HG02763 (cell line): ENCODE measurements at regions not wholly inside any gene's neighbourhood (a gene's known extent, or its start where the extent isn't known, plus 50 kb on each side); places are given as distances from the start of the nearest gene placed in this dataset.
"Not testable (repeated sequence)": the region's sequence is repeated elsewhere in the genome, so short reads cannot be mapped to it uniquely, and the experiment has no call there.

ENCODE experiments used
- ATAC-seq: cut with Tn5 transposase; IDR thresholded peaks from one replicate; pipeline ENCODE4 v1.9.1; 2021; ENCODE audit warnings: mild to moderate bottlenecking, moderate library complexity; ENCODE audit not compliant: unreplicated experiment

- no peak for ATAC-seq
Observed at GRCh38 chr5:174608631-174609097, 115.7 kb upstream of the MSX2 start.

DNA sequence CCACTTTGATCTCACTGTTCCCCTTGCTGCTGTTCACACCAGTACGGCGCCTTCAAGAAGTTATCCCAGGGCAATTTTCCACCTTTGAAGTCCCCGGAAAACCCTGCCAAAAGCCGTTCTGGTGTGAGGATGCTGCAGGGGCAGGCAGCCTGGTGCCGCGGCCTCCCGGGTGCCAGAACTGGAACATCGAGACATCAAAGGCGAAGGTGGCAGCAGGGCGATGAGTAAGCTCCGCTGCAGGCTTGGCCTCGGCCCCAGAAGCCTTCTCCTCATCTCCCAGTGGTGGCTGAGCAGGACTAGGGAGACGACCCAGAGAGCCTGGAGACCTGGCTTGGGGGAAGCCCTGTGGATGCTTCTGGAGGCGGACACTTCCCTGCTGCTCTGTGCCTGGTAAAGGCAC lies 115.3 kb upstream of the MSX2 start:
- ATAC-seq: no peak

GRCh38 chr5:174610968-174611367 lies 113.4 kb upstream of the MSX2 start:
- ATAC-seq: no peak

DNA sequence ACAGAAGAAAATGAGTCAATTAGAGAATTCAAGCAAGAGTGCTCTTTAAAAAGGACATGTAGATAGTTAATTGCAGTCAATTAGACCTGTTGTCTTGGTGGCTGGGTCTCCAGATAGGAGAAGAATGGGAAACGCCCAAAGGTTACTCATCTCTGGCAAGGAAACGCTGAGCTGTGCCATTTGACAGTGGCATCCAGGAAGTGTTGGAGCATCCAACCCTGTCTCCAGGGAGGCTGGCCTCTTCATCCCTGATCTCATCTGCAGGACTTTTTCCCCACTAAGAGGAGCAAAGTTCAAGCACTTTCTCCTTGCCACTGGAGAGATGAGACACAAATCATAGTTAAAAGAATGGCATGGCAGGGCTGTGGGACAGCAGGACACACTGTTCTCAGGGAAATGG lies 111.7 kb upstream of the MSX2 start:
- ATAC-seq: no peak

GRCh38 chr5:174614500-174615135 lies 109.8 kb upstream of the MSX2 start:
- no peak for ATAC-seq

DNA sequence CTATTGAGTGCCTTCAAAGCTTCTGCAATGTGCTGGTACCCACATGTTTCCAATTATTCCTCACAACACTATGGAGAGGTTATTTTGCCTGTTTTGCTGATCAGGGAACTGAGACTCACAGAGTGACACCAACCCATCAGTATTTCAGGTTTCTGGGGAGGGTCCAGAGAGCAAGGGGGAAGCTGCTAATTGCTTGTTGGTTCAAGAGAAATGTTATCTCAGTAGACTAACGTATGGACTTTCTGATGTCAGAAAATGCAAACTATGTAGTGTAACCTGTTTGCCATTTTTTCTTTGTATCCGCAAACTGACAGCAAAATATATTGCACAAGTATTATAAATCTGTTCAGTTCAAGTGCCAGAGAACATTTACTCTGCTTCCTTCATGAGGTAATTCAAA lies 108.3 kb upstream of the MSX2 start:
- ATAC-seq: no peak

DNA sequence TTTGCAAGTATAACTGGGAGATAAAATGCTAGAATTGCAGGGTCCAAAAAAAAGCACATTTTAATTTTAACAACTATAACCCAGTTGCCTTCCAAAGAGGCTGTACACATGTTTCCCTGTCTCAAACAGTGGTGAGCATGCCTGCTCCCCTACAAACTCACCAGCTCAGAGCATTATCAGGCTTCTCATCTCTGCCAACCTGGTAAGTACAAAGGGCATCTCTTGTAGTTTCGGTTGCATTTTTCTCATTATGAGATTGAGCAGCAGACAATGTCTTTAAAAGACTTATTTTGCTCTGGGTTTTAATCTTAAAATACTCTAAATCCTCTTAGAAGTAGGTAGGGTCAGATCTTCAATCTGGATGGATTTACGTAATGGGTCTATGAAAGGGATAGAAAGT lies 107.1 kb upstream of the MSX2 start:
- ATAC-seq: no peak

GRCh38 chr5:174617910-174618309 lies 106.5 kb upstream of the MSX2 start:
- ATAC-seq: no peak

GRCh38 chr5:174618589-174618988 lies 105.8 kb upstream of the MSX2 start:
- no peak for ATAC-seq

GRCh38 chr5:174622067-174622466 lies 102.3 kb upstream of the MSX2 start:
- no peak for ATAC-seq

- ATAC-seq: no peak
Observed at GRCh38 chr5:174623018-174623417, 101.4 kb upstream of the MSX2 start.

DNA sequence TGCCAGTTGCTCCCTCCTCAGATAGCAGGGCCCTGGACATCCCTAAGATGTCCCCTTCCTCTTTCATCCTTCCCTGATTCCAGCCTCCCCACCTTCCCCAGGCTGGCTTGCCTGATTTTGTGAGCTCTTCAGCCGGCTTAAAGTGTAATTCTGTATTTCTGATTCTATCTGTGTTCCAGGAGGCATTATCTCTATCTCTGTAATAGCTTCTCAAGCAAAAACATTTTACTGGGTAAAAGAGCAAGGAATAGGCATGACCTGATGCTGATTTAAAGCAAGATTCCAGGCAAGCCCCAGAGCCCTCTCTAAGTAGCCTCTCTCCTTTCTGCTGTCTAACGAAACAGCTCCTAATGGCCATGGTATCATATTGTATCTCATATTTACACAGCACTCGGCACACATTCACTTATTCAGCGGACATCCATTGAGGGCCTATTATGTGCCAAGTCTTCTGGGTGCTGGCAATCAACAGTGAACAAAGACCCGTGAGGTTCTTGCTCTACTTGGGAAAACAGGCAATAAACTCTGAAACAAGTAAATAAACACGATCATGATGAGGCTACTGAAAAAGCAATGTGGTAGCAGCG lies 100.9 kb upstream of the MSX2 start:
- ATAC-seq: no peak

- no peak for ATAC-seq
Observed at GRCh38 chr5:174624733-174625522, 99.5 kb upstream of the MSX2 start.

DNA sequence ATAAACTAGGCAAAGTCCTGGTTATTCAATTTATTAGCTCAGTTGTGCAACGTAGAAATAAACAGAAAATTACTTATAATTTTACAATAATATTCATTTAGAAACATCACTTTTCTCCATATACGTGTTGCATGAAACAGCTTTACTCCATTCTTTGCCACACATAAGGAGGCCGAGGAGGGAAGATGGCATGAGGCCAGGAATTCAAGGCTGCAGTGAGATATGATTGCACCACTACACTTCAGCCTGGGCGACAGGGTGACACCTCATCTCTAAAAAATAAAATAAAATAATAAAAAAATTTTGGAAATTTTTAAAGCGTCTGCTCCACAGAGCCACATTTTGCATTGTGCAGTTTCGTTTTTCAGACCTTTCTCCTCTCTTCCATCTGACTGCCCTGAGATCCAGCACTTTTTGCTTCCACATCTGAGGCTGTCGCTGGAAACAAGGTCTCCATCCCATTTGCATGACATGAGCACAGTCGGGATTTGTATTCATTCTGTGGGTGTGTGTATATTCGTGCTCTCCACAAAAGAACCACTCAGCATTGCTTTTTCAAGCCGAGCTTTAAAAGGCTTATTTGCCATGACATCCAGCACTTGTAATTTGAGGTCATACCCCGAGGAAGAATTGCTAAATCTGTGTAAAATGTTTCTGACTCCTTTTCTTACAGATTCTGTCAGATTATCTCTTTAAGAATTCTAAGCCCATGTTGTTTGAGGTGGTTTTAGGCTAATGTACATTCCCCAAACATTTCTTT lies 98.6 kb upstream of the MSX2 start:
- ATAC-seq: no peak

DNA sequence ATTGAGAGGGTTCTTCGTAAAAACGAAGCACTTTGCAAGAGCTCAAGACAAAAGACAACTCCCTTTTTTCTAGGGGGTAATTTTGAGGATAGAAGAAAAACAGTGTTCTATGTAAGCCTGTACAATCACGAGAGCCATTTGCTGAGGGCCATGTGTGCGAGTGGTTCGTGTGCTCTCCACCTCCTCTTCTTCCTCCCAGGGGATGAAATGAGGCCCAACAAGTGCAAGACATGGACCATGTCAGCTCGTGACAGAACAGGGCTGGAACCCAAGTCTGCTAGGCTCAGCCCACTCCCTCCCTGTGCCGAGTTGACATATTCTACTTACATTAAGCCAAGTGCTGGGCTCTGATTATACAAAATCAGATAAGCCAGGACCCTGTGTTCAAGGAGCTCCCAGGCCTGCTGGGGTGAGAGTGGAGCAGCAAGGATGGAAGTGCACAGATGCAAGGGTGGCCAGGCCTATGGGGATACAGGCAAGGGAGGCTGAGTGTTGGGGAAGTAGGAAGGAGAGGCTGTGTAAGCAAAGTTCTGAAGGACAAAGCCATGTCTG lies 97.9 kb upstream of the MSX2 start:
- no peak for ATAC-seq

DNA sequence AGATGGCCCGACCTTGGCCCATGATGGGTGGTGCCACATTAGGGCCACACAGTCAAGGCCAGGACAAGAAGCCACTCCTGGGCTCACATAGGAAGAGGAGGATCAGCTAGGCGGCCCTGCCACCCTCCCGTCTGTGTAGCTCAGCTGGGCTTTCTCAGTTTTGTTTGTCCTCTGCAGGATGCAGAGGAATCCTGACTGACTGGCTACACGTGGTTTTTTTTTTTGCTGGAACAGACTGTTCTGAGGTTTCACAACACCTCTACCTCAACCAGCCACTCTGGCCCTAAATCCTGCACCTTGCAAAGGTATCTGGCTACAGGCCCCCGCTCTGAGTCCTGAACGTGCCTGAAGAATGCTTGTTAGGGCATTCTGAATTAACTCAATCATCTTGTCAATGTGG lies 88.3 kb upstream of the MSX2 start:
- no peak for ATAC-seq

DNA sequence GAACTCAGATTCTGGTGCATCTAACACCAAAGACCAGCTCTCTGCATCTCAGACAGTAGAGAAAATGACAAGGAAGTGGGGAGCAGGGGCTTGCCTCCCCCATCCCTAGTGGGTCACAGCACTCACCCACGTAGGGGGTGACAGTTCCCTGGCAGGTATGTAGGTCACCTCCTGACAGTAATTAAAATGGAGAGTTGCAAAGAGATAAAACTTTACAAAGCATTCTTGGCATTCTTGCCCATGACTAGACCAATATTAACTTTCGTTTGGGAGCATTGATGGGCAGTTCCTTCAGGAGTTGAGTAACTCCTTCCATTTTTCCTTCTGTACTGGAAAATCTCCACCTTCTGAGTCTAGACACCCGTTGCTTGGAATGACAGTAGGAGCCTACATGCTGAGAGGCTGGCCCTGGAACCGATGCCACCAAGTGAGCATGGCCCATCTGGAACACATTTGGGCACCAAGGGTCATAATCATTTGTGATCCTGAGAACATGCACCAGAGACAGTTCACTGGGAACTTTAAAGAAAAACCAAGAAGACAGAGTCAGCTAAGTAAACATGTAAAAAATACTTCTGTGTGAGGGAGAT lies 81.5 kb upstream of the MSX2 start:
- no peak for ATAC-seq

- no peak for ATAC-seq
Observed at GRCh38 chr5:174644436-174644835, 79.9 kb upstream of the MSX2 start.

DNA sequence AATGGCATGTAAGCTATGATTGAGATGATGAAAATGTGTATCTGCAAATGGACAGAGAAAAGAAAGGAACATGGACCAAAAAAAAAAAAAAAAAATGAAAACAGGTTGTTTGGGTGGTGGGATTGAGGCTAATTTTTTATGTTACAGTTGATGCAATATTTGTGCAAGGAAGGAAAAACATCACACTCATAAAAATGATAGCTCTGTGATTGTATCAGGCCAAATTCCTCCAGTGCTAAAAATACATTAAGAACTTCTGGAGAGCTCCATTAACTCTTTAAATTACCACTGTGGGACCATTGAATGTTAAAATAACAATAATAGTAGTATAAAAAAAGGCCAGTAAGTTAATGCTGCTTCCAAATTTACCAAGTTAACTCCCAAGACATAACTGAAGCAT lies 79.5 kb upstream of the MSX2 start:
- ATAC-seq: no peak

- ATAC-seq: no peak
Observed at GRCh38 chr5:174645677-174646076, 78.7 kb upstream of the MSX2 start.

GRCh38 chr5:174648618-174649017 lies 75.8 kb upstream of the MSX2 start:
- ATAC-seq: not testable (repeated sequence)
